T-helper 2 cell treated with Interferon-gamma antibody and Interleukin-4, amounts not matched to agents 5 μg/mL and 100 μg/mL, for 36 hours (primary cell): ENCODE measurements at regions not wholly inside any gene's neighbourhood (a gene's known extent, or its start where the extent isn't known, plus 50 kb on each side); places are given as distances from the start of the nearest gene placed in this dataset.

Source experiments
- DNase-seq: peaks from one replicate; pipeline ENCODE4 v3.0.0; 2021; ENCODE audit warnings: low spot score
- H3K27ac Mint-ChIP-seq: one replicate; pipeline ENCODE4 v1.8.0; 2021; ENCODE audit warnings: mild to moderate bottlenecking, mixed read lengths
- H3K27me3 Mint-ChIP-seq: one replicate; pipeline ENCODE4 v1.8.0; 2021; ENCODE audit warnings: low read depth, mixed read lengths
- H3K36me3 Mint-ChIP-seq: one replicate; pipeline ENCODE4 v1.8.0; 2021; ENCODE audit warnings: low read depth, mixed read lengths
- H3K4me1 Mint-ChIP-seq: one replicate; pipeline ENCODE4 v1.8.0; 2021; ENCODE audit warnings: low read depth, mixed read lengths
- H3K4me3 Mint-ChIP-seq: one replicate; pipeline ENCODE4 v1.8.0; 2022; ENCODE audit warnings: mild to moderate bottlenecking, moderate library complexity, mixed read lengths
- H3K9me3 Mint-ChIP-seq: one replicate; pipeline ENCODE4 v1.8.0; 2021; ENCODE audit warnings: mixed read lengths

- peaks cover 10% of the 10 kb centered on the region for H3K9me3 Mint-ChIP-seq
- H3K36me3 Mint-ChIP-seq: no peaks in the 10 kb centered on the region
- H3K4me3 Mint-ChIP-seq: no peak overlapping the region
- no peak for DNase-seq
- no peak overlapping the region for H3K27ac Mint-ChIP-seq
- H3K27me3 Mint-ChIP-seq: peaks cover 2% of the 10 kb centered on the region
- peaks cover 5% of the 10 kb centered on the region for H3K4me1 Mint-ChIP-seq
Measured at GRCh38 chr14:97080991-97081390, 283.8 kb downstream of the VRK1 start.

DNA sequence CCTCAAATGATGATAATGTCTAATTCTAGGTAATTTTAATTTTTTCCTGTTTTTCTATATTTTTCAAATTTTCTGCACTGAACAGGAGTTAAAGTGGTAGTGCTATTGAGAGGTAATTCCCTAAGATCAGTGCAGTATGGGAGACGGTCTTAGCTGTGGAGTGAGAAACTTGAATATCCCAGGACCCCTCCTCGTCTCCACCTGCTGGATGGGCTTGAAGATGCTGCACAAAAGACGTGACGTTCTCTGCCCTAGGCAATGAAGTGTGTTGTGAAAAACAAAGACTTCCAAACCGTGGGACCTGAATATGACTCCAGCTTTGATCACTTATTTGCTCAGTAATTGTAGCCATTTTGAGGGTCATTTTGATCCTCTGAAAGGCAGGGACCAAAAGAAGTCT is 298.1 kb downstream of the VRK1 start:
- Mint-ChIP-seq H3K36me3 (no peaks in the 10 kb centered on the region), H3K27ac (no peak overlapping the region), H3K4me1 (no peaks in the 10 kb centered on the region), H3K9me3 (no peaks in the 10 kb centered on the region), H3K4me3 (no peak overlapping the region), H3K27me3 (peaks cover 6% of the 10 kb centered on the region)
- DNase-seq: no peak

DNA sequence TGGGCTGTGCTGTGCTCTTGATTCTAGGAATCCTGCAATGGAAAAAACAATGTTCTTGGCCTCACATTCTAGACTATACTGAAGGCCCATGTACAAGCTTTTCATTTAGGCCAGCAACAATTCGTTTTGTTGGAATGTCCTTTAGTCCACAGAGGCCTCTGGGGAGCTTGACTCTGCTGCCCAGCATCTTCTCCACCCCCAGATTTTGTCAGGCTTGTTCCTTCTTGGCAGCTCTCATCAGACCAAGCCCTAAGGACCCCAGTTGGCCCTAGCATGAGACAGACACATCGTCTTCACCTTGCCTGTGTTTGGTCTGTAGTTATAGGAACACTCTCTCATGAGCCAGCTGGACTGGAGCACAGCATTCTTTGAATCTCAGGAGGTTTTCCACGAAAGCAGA is 300.1 kb downstream of the VRK1 start:
- Mint-ChIP-seq H3K27ac (no peak overlapping the region), H3K9me3 (no peaks in the 10 kb centered on the region), H3K36me3 (no peaks in the 10 kb centered on the region), H3K27me3 (peaks cover 6% of the 10 kb centered on the region), H3K4me1 (no peaks in the 10 kb centered on the region), H3K4me3 (no peak overlapping the region)
- DNase-seq: no peak

DNA sequence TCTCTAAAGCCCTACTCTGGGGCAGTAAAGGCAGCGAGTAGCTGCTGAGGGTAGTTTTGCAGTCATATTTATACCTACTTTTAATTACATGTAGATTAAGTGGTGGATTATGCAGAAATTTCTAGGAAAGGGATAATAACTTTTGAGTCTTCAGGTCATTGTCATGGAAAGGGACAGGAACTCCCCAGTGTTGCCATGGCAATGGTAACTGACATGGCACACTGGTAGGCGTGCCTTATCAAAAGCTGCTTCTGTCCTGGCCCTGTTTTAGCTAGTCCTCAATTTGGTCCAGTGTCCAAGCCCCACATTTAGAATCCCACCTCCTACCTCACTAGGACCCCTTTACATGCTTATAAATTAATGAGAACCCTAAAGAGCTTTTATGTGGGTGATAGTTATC is 303.1 kb downstream of the VRK1 start:
- peaks cover 10% of the 10 kb centered on the region for H3K27me3 Mint-ChIP-seq
- H3K4me1 Mint-ChIP-seq: no peaks in the 10 kb centered on the region
- H3K9me3 Mint-ChIP-seq: no peaks in the 10 kb centered on the region
- no peak overlapping the region for H3K27ac Mint-ChIP-seq
- no peak overlapping the region for H3K4me3 Mint-ChIP-seq
- no peaks in the 10 kb centered on the region for H3K36me3 Mint-ChIP-seq
- DNase-seq: no peak

DNA sequence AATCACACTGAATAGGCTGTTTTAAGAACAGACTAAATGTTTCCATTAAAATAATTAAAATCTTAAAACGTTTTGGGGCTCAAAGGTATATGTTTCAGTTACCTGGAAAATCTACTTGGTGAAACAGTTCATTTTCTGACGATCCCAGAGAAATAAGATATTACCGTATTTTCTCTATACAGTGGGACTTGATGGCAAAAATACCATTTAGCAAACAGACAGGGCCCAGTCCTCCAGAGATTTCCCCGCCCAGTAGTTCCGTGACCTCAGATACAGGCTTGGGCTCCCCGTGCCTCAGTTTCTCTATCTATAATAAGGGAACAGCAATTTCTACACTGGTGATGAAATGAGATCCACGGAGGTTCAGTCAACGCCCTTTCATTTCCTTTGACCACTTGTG is 304.4 kb downstream of the VRK1 start:
- H3K27ac Mint-ChIP-seq: no peak overlapping the region

GRCh38 chr14:97104029-97104428 is 306.8 kb downstream of the VRK1 start:
- H3K9me3 Mint-ChIP-seq: peaks cover 4% of the 10 kb centered on the region
- peaks cover 2% of the 10 kb centered on the region for H3K36me3 Mint-ChIP-seq
- H3K27ac Mint-ChIP-seq: no peak overlapping the region
- peaks cover 7% of the 10 kb centered on the region for H3K27me3 Mint-ChIP-seq
- no peak for DNase-seq
- no peak overlapping the region for H3K4me3 Mint-ChIP-seq
- no peaks in the 10 kb centered on the region for H3K4me1 Mint-ChIP-seq

More for the DNA sequence above, 304.4 kb downstream of the VRK1 start:
- Mint-ChIP-seq H3K4me1 (no peaks in the 10 kb centered on the region), H3K4me3 (no peak overlapping the region), H3K27me3 (peaks cover 10% of the 10 kb centered on the region), H3K36me3 (no peaks in the 10 kb centered on the region), H3K9me3 (no peaks in the 10 kb centered on the region)
- DNase-seq: no peak

- Mint-ChIP-seq H3K36me3 (peaks cover 2% of the 10 kb centered on the region), H3K9me3 (peaks cover 14% of the 10 kb centered on the region), H3K27me3 (peaks cover 7% of the 10 kb centered on the region), H3K4me1 (no peaks in the 10 kb centered on the region), H3K27ac (no peak overlapping the region), H3K4me3 (no peak overlapping the region)
- no peak for DNase-seq
Measured at GRCh38 chr14:97106166-97106565, 309.0 kb downstream of the VRK1 start.

DNA sequence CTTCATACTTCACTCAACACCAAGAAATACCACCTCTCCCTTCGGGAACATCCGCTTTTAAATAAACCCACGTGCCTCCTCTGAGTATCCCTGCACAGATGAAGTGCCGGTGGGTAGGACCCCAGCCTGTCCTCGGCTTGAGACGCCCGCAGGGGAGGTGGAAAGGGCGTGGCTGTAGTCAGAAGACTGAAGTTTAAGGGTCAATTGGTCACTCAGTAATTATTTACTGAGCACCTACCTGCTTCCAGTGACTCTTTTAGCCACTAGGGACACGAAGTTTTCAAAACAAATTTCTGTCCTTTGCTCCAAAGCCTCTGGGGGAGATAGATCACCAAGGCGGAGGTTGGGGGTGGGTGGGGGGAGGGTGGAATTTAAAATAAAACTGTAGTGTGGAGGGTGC is 309.4 kb downstream of the VRK1 start:
- H3K4me3 Mint-ChIP-seq: no peak overlapping the region
- H3K27me3 Mint-ChIP-seq: peaks cover 7% of the 10 kb centered on the region
- H3K9me3 Mint-ChIP-seq: peaks cover 14% of the 10 kb centered on the region
- no peaks in the 10 kb centered on the region for H3K4me1 Mint-ChIP-seq
- no peak for DNase-seq
- H3K36me3 Mint-ChIP-seq: peaks cover 2% of the 10 kb centered on the region
- no peak overlapping the region for H3K27ac Mint-ChIP-seq

DNA sequence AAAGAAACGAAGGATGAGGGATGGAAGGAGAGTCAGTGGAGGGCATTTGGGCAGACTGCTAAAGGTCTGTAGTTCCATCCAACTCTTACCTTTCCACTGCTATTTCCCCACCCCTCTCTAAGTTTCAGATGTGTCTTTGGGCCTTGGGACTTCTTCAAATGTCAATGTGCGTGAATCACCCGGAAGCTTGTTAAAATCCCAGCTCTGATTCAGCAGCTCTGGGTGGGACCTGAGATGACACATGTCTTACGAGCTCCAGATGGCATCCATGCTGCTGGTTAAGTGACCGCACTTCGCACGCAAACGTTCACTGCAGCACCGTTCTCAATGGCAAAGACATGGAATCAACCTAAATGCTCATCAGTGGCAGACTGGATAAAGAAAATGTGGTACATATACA is 309.9 kb downstream of the VRK1 start:
- H3K9me3 Mint-ChIP-seq: peaks cover 14% of the 10 kb centered on the region
- H3K36me3 Mint-ChIP-seq: peaks cover 2% of the 10 kb centered on the region
- H3K4me3 Mint-ChIP-seq: no peak overlapping the region
- H3K27me3 Mint-ChIP-seq: peaks cover 7% of the 10 kb centered on the region
- no peak for DNase-seq
- no peak overlapping the region for H3K27ac Mint-ChIP-seq
- H3K4me1 Mint-ChIP-seq: no peaks in the 10 kb centered on the region

GRCh38 chr14:97107760-97108159 is 310.6 kb downstream of the VRK1 start:
- Mint-ChIP-seq H3K36me3 (peaks cover 2% of the 10 kb centered on the region), H3K4me1 (no peaks in the 10 kb centered on the region), H3K9me3 (peaks cover 14% of the 10 kb centered on the region), H3K4me3 (no peak overlapping the region), H3K27me3 (peaks cover 7% of the 10 kb centered on the region), H3K27ac (no peak overlapping the region)
- DNase-seq: no peak

GRCh38 chr14:97109234-97109633 is 312.1 kb downstream of the VRK1 start:
- Mint-ChIP-seq H3K27me3 (peaks cover 12% of the 10 kb centered on the region), H3K9me3 (peaks cover 14% of the 10 kb centered on the region), H3K36me3 (peaks cover 2% of the 10 kb centered on the region), H3K4me3 (no peak overlapping the region), H3K4me1 (no peaks in the 10 kb centered on the region), H3K27ac (no peak overlapping the region)
- DNase-seq: no peak

GRCh38 chr14:97113339-97113738 is 316.2 kb downstream of the VRK1 start:
- Mint-ChIP-seq H3K4me3 (no peak overlapping the region), H3K36me3 (no peaks in the 10 kb centered on the region), H3K27ac (no peak overlapping the region)

DNA sequence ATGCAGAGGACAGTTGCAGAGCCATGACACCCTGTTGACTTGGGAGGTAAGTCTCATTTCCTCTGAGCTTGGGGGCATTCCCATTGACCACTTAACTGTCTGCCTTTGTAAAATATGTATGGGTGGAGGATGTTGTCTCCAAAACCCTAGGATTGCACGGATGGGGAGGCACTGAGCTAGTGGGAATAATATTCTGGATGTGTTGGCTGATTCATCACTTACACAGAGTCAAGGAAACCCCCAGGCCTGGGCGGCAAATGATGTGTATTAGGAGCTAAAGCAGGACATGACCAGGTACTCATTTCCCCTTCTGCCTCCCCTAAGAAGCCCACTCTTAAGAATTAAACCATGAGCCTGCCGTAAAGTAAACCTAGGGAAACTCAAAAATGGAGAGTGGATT is 319.4 kb downstream of the VRK1 start:
- DNase-seq: no peak
- H3K27ac Mint-ChIP-seq: no peak overlapping the region
- H3K27me3 Mint-ChIP-seq: peaks cover 9% of the 10 kb centered on the region
- peaks cover 20% of the 10 kb centered on the region for H3K4me1 Mint-ChIP-seq
- H3K9me3 Mint-ChIP-seq: no peaks in the 10 kb centered on the region
- H3K4me3 Mint-ChIP-seq: no peak overlapping the region
- H3K36me3 Mint-ChIP-seq: no peaks in the 10 kb centered on the region

More at GRCh38 chr14:97113339-97113738, 316.2 kb downstream of the VRK1 start:
- Mint-ChIP-seq H3K4me1 (peaks cover under 1% of the 10 kb centered on the region), H3K9me3 (peaks cover 10% of the 10 kb centered on the region), H3K27me3 (peaks cover 12% of the 10 kb centered on the region)
- no peak for DNase-seq

DNA sequence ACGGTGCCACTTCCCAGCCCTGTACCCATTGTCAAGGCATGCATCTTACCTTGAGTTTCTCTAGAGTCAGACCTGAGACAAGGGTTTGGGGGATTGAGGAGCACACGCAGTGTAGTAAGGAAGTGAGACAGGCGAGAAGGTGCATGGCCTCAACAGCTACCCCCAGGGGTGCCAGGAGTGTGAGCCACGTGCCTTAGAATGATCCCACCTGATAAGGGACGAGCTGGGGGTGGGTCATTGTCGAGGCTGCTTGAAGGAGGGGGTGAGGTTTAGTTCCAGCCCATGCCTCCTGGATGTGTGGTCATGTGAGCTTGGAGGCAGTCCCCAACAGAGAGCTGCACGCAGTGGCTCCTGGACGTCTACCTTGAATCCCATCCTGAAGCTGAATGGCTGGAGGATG is 320.5 kb downstream of the VRK1 start:
- DNase-seq: no peak
- peaks cover 20% of the 10 kb centered on the region for H3K4me1 Mint-ChIP-seq
- no peaks in the 10 kb centered on the region for H3K36me3 Mint-ChIP-seq
- no peak overlapping the region for H3K27ac Mint-ChIP-seq
- no peak overlapping the region for H3K4me3 Mint-ChIP-seq
- H3K9me3 Mint-ChIP-seq: no peaks in the 10 kb centered on the region
- H3K27me3 Mint-ChIP-seq: peaks cover 9% of the 10 kb centered on the region

- H3K27me3 Mint-ChIP-seq: no peaks in the 10 kb centered on the region
- no peak for DNase-seq
- H3K4me3 Mint-ChIP-seq: peak overlapping the region; percentile 47
- no peaks in the 10 kb centered on the region for H3K36me3 Mint-ChIP-seq
- no peaks in the 10 kb centered on the region for H3K9me3 Mint-ChIP-seq
- H3K27ac Mint-ChIP-seq: peak overlapping the region; percentile 86
- H3K4me1 Mint-ChIP-seq: peaks cover 20% of the 10 kb centered on the region
Measured at GRCh38 chr14:97120204-97120603, 323.0 kb downstream of the VRK1 start.
